T-helper 1 cell treated with Interleukin-12 subunit alpha and Interleukin-12 subunit beta and Interleukin-4 antibody, amounts not matched to agents 30 ng/mL and 1 ng/mL, for 36 hours (primary cell): ENCODE measurements at regions not wholly inside any gene's neighbourhood (a gene's known extent, or its start where the extent isn't known, plus 50 kb on each side); places are given as distances from the start of the nearest gene placed in this dataset.
"Not testable (repeated sequence)": the region's sequence is repeated elsewhere in the genome, so short reads cannot be mapped to it uniquely, and the experiment has no call there.

ENCODE experiments used
- intact Hi-C: fragments of 100-400 bp; cut with micrococcal nuclease; formaldehyde crosslinking; loops from one replicate; pipeline ENCODE4 v1.15.1; 2024

- intact Hi-C loops, result no loop called here
These were observed 400.2 kb downstream of the TMEM121 start for GRCh38 chr14:105926373-105927095.

GRCh38 chr14:105927096-105928060 lies 401.0 kb downstream of the TMEM121 start:
- intact Hi-C loops, result no loop called here

- intact Hi-C loops, result not testable (repeated sequence)
These were observed 402.1 kb downstream of the TMEM121 start for GRCh38 chr14:105928171-105929111.

GRCh38 chr14:105929327-105930081 lies 403.1 kb downstream of the TMEM121 start:
- intact Hi-C loops, result no loop called here

DNA sequence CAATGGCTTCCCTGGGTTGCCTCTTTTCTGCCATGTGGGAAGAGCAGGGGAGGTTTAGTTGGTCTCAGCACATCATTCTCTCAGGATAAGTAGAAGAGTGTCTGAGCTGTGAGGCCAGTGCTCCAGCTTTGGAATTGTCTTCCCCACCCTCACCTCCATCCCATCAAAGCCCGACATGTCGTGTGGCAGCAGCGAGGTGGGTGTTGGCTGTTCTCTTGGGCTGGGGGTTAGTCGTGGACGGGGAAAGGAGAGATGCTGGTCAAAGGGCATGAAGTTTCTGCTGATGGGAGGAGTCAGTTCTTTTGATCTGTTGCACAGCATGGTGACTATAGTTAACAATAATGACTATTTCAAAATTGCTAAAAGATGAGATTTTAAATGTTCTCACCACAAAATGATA lies 404.2 kb downstream of the TMEM121 start:
- intact Hi-C loops, result no loop called here

DNA sequence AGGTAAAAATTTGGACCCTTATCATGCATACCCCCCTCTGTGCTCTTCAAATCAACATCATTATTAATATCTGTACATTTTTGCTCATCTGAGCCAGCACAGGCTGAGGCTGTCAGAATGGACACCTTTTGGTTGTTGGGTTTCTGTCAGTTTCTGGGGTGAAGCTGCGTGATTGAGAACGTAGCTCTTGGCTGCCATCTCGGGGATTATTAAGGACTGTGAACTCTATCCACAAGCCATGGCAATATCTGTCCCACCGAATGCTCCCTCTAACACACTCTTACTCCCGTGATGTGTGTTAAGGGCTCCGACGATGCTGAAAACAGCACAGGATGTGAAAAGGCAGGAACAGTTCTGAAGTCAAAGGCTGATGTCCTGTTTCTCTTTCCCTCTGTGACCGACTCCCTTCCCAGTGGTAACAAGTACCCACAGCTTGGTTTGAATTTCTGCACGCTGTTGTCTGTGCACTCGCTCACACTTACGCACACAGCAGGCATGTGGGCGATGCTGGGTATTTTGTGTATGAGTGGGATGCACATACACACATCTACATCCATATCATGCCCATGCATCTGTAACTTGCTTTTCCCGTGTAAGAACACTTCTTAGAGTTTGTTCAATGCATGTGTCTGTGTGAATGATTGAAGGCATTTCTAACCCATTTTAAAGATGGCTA lies 405.6 kb downstream of the TMEM121 start:
- intact Hi-C loops, result loop anchor here (2.0 kb wide), 1 partner anchor 101 kb away; no protein-coding TSS in a partner anchor

DNA sequence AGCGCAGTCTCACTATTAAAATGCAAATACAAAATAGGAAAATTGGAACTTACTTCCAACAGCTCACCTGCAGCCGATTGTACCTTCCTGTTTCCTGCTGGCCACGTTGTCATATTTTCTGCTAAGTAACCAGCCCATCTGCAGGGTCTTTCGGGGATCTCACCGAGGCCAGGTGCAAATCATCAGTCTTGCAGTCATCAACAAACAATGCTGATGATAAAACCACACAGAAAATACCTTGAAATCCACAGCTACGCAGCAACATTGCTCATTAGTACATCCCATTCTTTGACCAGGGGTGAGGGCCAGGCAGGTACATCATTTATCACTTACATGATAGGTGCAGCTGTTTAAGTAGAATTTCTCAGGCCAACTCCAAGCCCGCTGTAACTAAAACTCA lies 406.9 kb downstream of the TMEM121 start:
- intact Hi-C loops, result loop anchor here (2.0 kb wide), 1 partner anchor 102 kb away; no protein-coding TSS in a partner anchor

DNA sequence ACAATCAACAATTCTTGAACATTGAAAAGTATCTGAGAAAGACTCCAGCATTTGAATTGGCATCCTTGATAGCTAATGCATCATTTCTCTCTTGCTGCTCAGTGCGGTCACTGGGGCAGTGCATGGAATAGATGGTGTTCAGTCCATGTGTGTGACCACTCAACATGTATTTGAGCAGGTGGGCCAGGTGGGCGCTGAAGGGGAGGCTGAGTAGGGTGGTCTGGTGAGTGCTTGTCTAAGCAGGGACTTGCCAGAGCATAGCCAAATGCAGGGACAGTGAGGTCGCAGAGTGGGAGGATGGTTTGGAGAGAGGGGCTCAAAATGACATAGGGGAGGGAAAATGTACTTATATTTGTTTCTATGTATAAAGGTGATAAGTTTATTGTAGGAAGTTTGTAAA lies 409.0 kb downstream of the TMEM121 start:
- intact Hi-C loops, result no loop called here

DNA sequence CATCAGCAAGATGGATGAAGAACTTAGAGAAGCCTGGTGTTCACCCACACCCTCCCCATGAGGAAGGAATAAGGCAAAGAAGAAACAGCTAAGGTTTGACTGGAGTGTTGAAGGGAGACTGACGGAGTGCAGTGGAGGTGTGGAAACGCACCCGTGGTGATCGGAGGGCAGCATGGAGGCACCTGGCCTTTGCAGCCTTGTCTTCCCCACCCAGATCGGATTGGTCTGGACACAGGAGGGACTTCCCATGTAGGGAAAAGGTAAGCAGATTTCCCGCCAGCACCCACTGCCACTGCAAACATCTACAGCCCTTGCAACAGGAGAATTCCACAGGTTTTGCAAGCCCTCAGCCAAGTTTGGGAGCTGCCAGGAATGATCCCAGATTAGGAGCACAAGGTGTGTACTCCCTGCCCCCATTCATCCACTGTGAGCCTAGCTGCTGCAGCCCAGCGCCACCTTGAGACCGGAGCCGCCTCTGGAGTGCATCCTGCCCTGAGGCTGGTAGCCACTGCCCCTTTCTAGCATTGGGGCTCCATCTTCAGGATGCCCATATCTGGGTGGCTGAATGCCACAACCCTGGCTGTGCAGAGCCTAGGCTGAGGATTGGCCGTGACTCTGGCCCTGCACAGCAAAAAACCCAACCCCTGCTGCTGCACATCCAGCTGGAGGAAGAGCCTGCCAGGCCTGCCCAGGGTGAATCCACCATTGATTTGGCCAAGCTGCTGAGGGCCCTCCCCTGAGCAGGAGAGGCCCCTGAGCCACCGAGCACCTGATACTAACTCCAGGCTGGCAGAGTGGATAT lies 411.1 kb downstream of the TMEM121 start:
- intact Hi-C loops, result no loop called here

DNA sequence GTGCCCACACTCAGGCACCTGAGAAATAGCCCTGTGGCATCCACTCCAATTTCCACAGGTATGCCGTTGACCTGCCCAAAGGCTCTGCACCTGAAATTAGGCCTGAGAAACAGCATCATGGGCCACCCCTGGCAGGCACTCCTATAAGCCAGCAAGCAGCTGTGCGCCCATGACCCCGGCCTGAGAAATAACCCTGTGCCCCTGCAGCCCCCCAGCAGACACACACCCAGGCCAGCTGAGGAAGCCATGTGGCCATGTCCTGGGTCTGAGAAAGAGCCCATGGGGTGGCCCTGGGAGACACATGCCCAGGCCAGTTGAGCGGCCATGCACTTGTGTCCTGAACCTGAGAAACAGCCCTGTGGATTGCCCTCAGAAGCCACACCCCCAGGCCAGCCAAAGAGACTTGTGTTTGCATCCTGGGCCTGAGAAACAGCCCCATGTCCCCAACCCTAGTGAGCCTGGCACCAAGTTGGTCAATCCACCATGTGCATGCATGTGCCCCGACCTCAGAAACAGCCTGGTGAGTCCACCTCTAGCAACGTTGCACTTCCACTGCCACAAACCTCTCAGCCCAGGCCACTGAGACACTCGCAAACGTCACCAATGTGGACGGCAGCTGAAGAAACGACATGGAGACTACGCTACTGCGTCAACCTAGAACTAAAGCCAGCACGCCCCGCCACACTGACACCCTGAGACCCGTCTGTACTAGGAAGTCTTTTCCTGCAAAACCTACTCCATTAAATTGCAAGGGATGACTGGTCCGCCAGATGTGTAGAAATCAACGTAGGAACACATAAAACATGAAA lies 411.9 kb downstream of the TMEM121 start:
- intact Hi-C loops, result no loop called here

DNA sequence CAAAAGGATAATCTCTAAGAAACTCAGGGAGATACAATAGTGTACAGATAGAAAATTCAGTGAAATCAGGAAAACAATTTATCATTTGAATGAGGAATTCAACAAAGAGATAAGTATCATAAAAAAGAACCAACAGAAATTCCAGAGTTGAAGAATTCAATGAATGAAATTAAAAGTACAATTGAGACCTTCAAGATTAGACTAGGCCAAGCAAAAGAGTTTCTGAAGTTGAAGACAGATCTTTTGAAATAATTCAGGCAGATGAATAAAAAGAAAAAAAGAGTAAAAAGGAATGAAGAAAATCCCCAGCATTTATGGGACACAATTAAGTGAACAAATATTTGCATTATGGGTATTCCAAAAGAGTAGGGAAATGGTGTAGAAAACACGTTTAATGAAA lies 412.6 kb downstream of the TMEM121 start:
- intact Hi-C loops, result no loop called here

DNA sequence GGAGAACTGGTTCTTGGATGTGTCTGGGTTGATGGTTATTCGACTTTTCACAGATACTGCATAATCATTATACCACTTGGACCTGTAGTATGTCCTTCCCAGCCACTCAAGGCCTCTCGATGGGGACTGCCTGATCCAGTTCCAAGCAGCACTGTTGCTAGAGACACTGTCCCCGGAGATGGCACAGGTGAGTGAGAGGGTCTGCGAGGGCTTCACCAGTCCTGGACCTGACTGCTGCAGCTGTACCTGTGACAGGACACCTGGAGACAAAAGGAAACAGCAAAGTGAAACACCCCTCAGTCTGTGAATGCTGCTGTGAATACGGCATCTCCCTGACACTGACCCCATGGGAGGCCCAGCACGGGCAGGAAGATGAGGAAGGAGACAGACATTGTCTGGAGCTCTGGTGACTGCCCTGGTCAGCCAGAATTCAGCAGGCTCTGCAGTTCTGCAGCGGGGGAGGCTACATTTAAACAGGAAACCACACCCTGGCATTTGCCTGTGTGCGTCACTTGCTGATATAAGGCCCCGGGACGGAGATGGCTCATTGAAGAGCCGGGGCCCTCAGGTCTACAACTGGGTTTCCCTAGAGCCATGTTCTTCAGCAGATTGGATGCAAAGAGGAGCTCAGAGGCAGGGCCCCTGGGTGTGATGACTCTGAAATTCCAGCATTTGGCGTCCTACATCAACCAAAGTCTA lies 413.6 kb downstream of the TMEM121 start:
- intact Hi-C loops, result no loop called here

DNA sequence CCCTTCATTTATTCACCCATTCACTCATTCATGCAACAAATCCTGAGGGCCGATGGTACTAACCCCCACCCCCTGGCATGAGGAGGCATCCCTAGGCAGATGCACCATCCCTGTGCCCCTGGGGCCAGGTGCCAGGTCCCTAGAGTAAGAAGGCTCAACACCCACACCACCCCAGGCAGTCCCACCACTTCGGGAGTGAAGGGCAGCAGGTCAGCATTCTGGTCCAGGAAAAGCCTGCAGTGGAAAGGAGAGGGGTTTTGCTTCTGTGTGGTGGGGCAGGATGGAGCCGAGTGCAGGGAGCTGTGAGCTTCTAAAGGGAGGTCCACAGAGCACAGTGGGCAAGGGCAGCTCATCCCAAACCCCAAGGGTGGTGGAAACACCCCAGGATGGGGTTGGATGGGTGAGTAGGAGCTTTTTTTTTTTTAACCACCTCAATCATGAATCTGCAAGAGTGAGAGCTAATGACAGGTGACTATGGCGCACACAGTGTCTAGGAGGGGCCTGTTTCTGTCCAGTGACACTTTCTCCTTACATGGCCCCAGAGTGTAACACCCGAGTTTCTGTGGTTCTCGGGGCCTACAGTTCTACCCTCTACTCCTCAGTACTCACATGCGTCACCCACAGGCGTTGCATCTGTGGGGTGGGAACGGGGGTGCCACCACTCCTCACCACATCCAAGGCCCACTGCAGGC lies 414.3 kb downstream of the TMEM121 start:
- intact Hi-C loops, result no loop called here

GRCh38 chr14:105941226-105942166 lies 415.1 kb downstream of the TMEM121 start:
- intact Hi-C loops, result no loop called here

DNA sequence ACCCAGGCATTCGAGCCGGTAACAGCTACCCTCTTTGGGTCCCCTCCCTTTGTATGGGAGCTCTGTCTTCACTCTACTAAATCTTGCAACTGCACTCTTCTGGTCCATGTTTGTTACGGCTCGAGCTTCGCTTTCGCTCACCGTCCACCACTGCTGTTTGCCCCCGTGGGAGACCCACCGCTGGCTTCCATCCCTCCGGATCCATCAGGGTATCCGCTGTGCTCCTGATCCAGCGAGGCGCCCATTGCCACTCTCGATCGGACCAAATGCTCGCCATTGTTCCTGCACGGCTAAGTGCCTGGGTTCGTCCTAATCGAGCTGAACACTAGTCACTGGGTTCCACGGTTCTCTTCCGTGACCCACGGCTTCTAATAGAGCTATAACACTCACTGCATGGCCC lies 416.3 kb downstream of the TMEM121 start:
- intact Hi-C loops, result not testable (repeated sequence)
